HepG2 (cell line): ENCODE measurements at regions not wholly inside any gene's neighbourhood (a gene's known extent, or its start where the extent isn't known, plus 50 kb on each side); places are given as distances from the start of the nearest gene placed in this dataset.

ENCODE experiments used
- ATAC-seq: fragments of 200-7000 bp; cut with Tn5 transposase; 3 replicates; pipeline ENCODE4 v1.9.1; 2020; ENCODE audit warnings: mild to moderate bottlenecking, moderate library complexity
- BruUV-seq: library from RNA; stranded (reverse); fragments of 400-500 nt; replicated peaks from 2 replicates; lab custom pipeline; 2021; lab: Mats Ljungman, UMichigan
- CTCF ChIA-PET: fragments of 300-600 bp; formaldehyde crosslinking; extraction: SDS; loops from one replicate; lab custom pipeline; 2021; ENCODE audit warnings: low total read pairs, inconsistent platforms, low intra/inter-chr PET ratio; lab: Yijun Ruan, JAX
- POLR2A ChIA-PET: fragments of 350-600 bp; sonication (Branson Sonifier 250); formaldehyde crosslinking; loops from one replicate; lab custom pipeline; 2020; ENCODE audit warnings: antibody characterized with exemption, inconsistent platforms; lab: Yijun Ruan, JAX
- DNase-seq: peaks from one replicate; pipeline ENCODE4 v3.0.0-alpha.2; 2015; ENCODE audit warnings: low spot score
- FAIRE-seq: peaks from 3 replicates; lab custom pipeline; 2011; peaks lifted over from hg19 to GRCh38; lab: Jason Lieb, UNC
- H2AFZ ChIP-seq: one replicate; pipeline ENCODE4 v1.6.1; 2011; ENCODE audit warnings: low read length, inconsistent platforms
- H3K27ac ChIP-seq: fragments of 300-600 bp; 3 replicates; pipeline ENCODE4 v1.8.0; 2011; ENCODE audit warnings: mixed run types, mild to moderate bottlenecking, mixed read lengths, low read length, inconsistent platforms; ENCODE audit not compliant: insufficient read depth; ENCODE audit errors: extremely low read length
- H3K27me3 ChIP-seq, 2 experiments: fragments of 200-600 bp in 1 of 2; 2 replicates in 1 of 2; 3 replicates in 1 of 2; pipeline versions ENCODE4 v1.6.0 to v1.8.0; 2011; ENCODE audit warnings: low read length in 2 of 2, mild to moderate bottlenecking in 2 of 2, moderate library complexity in 2 of 2, inconsistent platforms in 1 of 2; ENCODE audit not compliant: insufficient read depth in 2 of 2, control insufficient read depth in 1 of 2
- H3K36me3 ChIP-seq, 2 experiments: fragments of 200-600 bp in 1 of 2; replicated peaks in 1 of 2; 2 replicates in 1 of 2; 3 replicates in 1 of 2; pipeline versions ENCODE4 v1.5.1 to v1.8.0; 2011; ENCODE audit warnings: low read length in 2 of 2, inconsistent platforms in 1 of 2; ENCODE audit not compliant: insufficient read depth in 2 of 2, control insufficient read depth in 1 of 2
- H3K4me1 ChIP-seq: 2 replicates; pipeline ENCODE4 v1.5.1; 2012; ENCODE audit warnings: low read length, inconsistent platforms; ENCODE audit not compliant: insufficient read depth
- H3K4me2 ChIP-seq: 2 replicates; pipeline ENCODE4 v1.6.0; 2011; ENCODE audit warnings: low read depth, low read length, inconsistent platforms
- H3K4me3 ChIP-seq, 3 experiments: fragments of 200-600 bp in 1 of 3; sonication (generic), shearing (Covaris generic) in 1 of 3; replicated peaks in 1 of 3; 2 replicates each; pipeline ENCODE4 v1.5.1; 2011 to 2016; ENCODE audit warnings: low read length in 3 of 3, inconsistent platforms in 2 of 3, low read depth in 2 of 3, mild to moderate bottlenecking in 2 of 3, control low read depth in 1 of 3, mixed read lengths in 1 of 3; ENCODE audit not compliant: insufficient read depth in 1 of 3
- H3K79me2 ChIP-seq: one replicate; pipeline ENCODE4 v1.6.1; 2011; ENCODE audit warnings: low read length, inconsistent platforms; ENCODE audit not compliant: insufficient read depth
- H3K9ac ChIP-seq: 2 replicates; pipeline ENCODE4 v1.6.0; 2011; ENCODE audit warnings: mild to moderate bottlenecking, low read depth, low read length, inconsistent platforms; ENCODE audit not compliant: insufficient read depth
- H3K9me3 ChIP-seq: 2 replicates; pipeline ENCODE4 v1.5.1; 2012; ENCODE audit warnings: mild to moderate bottlenecking, low read length
- H4K20me1 ChIP-seq: 2 replicates; pipeline ENCODE4 v1.6.0; 2011; ENCODE audit warnings: inconsistent platforms, mild to moderate bottlenecking, low read length, moderate library complexity; ENCODE audit not compliant: insufficient read depth
- ESRRA ChIP-seq: sonication (generic); formaldehyde crosslinking; IDR thresholded peaks from 2 replicates; pipeline ENCODE4 v1.5.1; 2020; ENCODE audit warnings: mild to moderate bottlenecking, low read depth, missing genetic modification reagents
- GFI1 ChIP-seq: sonication (generic); formaldehyde crosslinking; IDR thresholded peaks from 2 replicates; pipeline ENCODE4 v1.5.0; 2020; ENCODE audit warnings: missing genetic modification reagents, mild to moderate bottlenecking, borderline replicate concordance
- MBNL3 ChIP-seq: fragments of 250-450 bp; sonication (Bioruptor Pico); conservative IDR thresholded peaks from 2 replicates; pipeline ENCODE4 v1.8.0; 2022; ENCODE audit warnings: mild to moderate bottlenecking, inconsistent platforms
- SMAD3 ChIP-seq: sonication (generic); formaldehyde crosslinking; IDR thresholded peaks from 2 replicates; pipeline ENCODE4 v1.4.0; 2020; ENCODE audit warnings: missing genetic modification reagents
- ZNF567 ChIP-seq: sonication (generic); formaldehyde crosslinking; IDR thresholded peaks from 2 replicates; pipeline ENCODE4 v1.8.1; 2023; ENCODE audit warnings: mild to moderate bottlenecking, missing genetic modification reagents, borderline replicate concordance
- ZNF790 ChIP-seq: sonication (generic); formaldehyde crosslinking; IDR thresholded peaks from 2 replicates; pipeline ENCODE4 v1.8.0; 2022; ENCODE audit warnings: missing genetic modification reagents, mild to moderate bottlenecking, borderline replicate concordance
- WGBS: methylation state at CpG from one replicate; pipeline ENCODE4 v1.1.6; 2017; ENCODE audit warnings: low lambda C conversion rate; 5-methylcytosine and 5-hydroxymethylcytosine counted together
- in situ Hi-C: cut with HindIII; loops from 2 replicates; pipeline ENCODE4 v1.10.0; 2017; ENCODE audit warnings: low pct_unique_long_range_greater_than_20kb; ENCODE audit not compliant: extremely low pct_ligation_motif_present
- intact Hi-C: fragments of 100-400 bp; cut with micrococcal nuclease; formaldehyde crosslinking; loops from one replicate; pipeline ENCODE4 v1.10.0; 2022; ENCODE audit not compliant: unreplicated experiment
- TF ChIP-seq, protein P1 (sequence below): sonication (generic); formaldehyde crosslinking; IDR thresholded peaks from 2 replicates; pipeline ENCODE4 v1.4.0; 2020; ENCODE audit warnings: low read depth, missing genetic modification reagents
- TF ChIP-seq, protein P2 (sequence below): sonication (generic); formaldehyde crosslinking; IDR thresholded peaks from 2 replicates; pipeline ENCODE4 v1.8.1; 2023; ENCODE audit warnings: mild to moderate bottlenecking, missing genetic modification reagents
- TF ChIP-seq, protein P3 (sequence below): sonication (generic); formaldehyde crosslinking; IDR thresholded peaks from 2 replicates; pipeline ENCODE4 v1.4.0; 2020; ENCODE audit warnings: low read depth, mild to moderate bottlenecking, missing genetic modification reagents

DNA sequence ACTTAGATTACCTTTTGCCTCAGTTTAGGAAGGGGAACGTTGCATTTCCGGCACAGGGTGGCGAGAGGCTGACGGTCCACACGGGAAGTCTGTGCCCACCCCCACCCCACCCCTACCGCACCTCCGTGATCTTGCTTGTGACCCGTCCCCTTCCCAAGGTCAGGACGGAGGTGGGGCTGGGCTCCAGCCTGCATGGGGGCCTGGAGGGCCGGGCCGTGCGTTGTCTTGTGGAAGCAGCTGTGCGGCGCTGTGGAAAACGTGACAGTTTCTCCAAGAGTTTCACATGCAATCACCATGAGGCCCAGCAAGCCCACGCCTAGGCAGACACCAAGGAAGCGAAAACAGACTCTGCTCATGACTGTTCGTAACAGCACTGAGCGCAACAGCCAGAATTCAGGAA is 76.8 kb upstream of the HDAC4 start (continued):
- TF ChIP-seq SMAD3 (CRISPR knock-in tag): no peak

DNA sequence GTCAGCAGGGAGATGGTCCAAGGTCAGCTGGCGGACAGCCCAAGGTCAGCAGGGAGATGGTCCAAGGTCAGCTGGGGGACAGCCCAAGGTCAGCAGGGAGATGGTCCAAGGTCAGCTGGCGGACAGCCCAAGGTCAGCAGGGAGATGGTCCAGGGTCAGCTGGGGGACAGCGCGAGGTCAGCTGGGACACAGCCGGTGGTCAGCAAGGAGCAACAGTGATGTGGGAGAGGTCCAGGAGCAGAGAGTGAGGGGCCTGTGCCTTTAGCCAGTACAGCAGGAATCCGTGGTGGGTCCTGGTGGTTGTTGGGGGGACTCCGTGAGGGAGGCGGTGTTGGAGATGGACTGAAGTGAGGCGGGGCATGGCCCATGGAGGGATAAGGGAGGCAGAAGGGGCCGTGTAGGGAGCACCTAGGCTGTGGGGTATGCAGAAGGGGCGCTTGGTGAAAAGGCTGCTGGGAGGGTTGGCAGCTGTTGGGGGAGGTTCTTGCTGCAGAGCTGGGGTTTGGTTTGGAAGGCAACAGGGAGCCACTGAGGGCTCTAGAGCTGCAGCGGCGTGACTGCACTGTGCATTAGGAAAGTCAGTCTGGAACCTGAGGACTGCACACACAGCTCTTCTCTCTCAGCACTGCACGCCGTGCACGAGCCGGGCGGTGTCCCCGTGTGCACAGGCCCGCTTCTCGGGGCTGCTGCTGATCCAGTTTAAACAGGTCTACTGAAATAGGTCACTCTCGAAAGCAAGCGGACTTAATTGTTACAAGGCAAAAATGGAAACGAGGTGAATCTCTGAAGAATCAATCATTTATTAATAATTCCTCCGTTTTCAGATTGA is 76.2 kb upstream of the HDAC4 start:
- Histone ChIP-seq H3K36me3 (no peaks in the 10 kb centered on the region), H3K9me3 (no peaks in the 10 kb centered on the region), H3K4me1 (no peaks in the 10 kb centered on the region), H3K4me2 (no peak overlapping the region), H4K20me1 (no peaks in the 10 kb centered on the region), H2AFZ (no peak overlapping the region), H3K27ac (no peak overlapping the region), H3K79me2 (no peaks in the 10 kb centered on the region), H3K27me3 (peaks cover 0 to 35% of the 10 kb centered on the region in 2 experiments; a peak in 3 of 5 replicates), H3K9ac (no peak overlapping the region)
- no peak for DNase-seq
- ChIA-PET POLR2A (no interaction called here), CTCF (no interaction called here)
- intact Hi-C loops: no loop called here
- 51% methylated on average over 18 of the region's 25 CpGs for WGBS
- FAIRE-seq: no peak
- ATAC-seq: no peak
- no TSS peak for BruUV-seq
- no peak for TF ChIP-seq MBNL3 (CRISPR knock-in tag)
- no peak for TF ChIP-seq GFI1
- TF ChIP-seq, protein P1, sequence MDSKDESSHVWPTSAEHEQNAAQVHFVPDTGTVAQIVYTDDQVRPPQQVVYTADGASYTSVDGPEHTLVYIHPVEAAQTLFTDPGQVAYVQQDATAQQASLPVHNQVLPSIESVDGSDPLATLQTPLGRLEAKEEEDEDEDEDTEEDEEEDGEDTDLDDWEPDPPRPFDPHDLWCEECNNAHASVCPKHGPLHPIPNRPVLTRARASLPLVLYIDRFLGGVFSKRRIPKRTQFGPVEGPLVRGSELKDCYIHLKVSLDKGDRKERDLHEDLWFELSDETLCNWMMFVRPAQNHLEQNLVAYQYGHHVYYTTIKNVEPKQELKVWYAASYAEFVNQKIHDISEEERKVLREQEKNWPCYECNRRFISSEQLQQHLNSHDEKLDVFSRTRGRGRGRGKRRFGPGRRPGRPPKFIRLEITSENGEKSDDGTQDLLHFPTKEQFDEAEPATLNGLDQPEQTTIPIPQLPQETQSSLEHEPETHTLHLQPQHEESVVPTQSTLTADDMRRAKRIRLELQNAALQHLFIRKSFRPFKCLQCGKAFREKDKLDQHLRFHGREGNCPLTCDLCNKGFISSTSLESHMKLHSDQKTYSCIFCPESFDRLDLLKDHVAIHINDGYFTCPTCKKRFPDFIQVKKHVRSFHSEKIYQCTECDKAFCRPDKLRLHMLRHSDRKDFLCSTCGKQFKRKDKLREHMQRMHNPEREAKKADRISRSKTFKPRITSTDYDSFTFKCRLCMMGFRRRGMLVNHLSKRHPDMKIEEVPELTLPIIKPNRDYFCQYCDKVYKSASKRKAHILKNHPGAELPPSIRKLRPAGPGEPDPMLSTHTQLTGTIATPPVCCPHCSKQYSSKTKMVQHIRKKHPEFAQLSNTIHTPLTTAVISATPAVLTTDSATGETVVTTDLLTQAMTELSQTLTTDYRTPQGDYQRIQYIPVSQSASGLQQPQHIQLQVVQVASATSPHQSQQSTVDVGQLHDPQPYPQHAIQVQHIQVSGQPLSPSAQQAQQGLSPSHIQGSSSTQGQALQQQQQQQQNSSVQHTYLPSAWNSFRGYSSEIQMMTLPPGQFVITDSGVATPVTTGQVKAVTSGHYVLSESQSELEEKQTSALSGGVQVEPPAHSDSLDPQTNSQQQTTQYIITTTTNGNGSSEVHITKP: no peak
- TF ChIP-seq, protein P2, sequence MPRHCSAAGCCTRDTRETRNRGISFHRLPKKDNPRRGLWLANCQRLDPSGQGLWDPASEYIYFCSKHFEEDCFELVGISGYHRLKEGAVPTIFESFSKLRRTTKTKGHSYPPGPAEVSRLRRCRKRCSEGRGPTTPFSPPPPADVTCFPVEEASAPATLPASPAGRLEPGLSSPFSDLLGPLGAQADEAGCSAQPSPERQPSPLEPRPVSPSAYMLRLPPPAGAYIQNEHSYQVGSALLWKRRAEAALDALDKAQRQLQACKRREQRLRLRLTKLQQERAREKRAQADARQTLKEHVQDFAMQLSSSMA (CRISPR knock-in tag): no peak
- TF ChIP-seq ESRRA (CRISPR knock-in tag): peak; percentile 82
- TF ChIP-seq ZNF790 (CRISPR knock-in tag): no peak
- TF ChIP-seq, protein P3, sequence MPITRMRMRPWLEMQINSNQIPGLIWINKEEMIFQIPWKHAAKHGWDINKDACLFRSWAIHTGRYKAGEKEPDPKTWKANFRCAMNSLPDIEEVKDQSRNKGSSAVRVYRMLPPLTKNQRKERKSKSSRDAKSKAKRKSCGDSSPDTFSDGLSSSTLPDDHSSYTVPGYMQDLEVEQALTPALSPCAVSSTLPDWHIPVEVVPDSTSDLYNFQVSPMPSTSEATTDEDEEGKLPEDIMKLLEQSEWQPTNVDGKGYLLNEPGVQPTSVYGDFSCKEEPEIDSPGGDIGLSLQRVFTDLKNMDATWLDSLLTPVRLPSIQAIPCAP: no peak
- TF ChIP-seq ZNF567 (CRISPR knock-in tag): no peak
- TF ChIP-seq, all 625 proteins: peak for 1
- in situ Hi-C loops: no loop called here
- H3K4me3 ChIP-seq: no peak overlapping the region
